ENCODE measurements at regions not wholly inside any gene's neighbourhood (a gene's known extent, or its start where the extent isn't known, plus 50 kb on each side); places are given as distances from the start of the nearest gene placed in this dataset.

DNA sequence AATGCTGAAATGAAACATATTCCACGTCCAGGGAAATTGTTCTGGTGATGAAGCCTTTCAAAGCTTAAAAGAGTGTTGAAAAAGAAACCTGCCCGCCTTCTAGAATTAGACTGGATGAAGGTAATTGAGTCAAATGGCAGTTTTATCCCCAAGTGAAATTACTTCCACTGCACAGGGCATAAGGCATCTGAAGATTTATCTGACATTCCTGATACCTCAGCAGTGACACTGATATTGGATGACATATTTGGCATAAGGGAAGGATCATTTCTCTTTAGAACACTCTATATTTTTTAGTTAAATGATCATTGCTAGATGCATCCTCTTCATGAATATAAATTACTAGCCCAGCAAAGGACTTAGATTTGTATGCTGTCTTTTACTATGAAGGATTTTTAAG is 229.6 kb upstream of the TPK1 start:
- Histone ChIP-seq H3K79me2 (ENCODE audit: insufficient read depth, low read length) (no peaks in the 10 kb centered on the region), H2AFZ (ENCODE audit: low read length) (no peak overlapping the region), H3K9me2 (ENCODE audit: low read depth, low read length) (no peaks in the 10 kb centered on the region; the same call in 1 of the 2 replicates), H3K27ac (ENCODE audit: low read depth, low read length, poor library complexity, severe bottlenecking) (no peak overlapping the region), H3K27me3 (ENCODE audit: insufficient read depth, low read length) (no peaks in the 10 kb centered on the region), H3K4me1 (ENCODE audit: insufficient read depth, low read length, severe bottlenecking) (no peaks in the 10 kb centered on the region), H3K4me2 (ENCODE audit: low read length) (no peak overlapping the region), H4K20me1 (ENCODE audit: insufficient read depth, low read length) (no peaks in the 10 kb centered on the region), H3K9ac (ENCODE audit: low read length) (no peak overlapping the region), H3K4me3 (ENCODE audit: low read depth, low read length, poor library complexity, severe bottlenecking) (no peak overlapping the region), H3F3A (ENCODE audit: insufficient read depth, low read length) (no peaks in the 10 kb centered on the region), H3K9me3 (ENCODE audit: low read length) (no peaks in the 10 kb centered on the region), H3K36me3 (ENCODE audit: insufficient read depth, low read length) (no peaks in the 10 kb centered on the region)
- TF ChIP-seq, protein P1, sequence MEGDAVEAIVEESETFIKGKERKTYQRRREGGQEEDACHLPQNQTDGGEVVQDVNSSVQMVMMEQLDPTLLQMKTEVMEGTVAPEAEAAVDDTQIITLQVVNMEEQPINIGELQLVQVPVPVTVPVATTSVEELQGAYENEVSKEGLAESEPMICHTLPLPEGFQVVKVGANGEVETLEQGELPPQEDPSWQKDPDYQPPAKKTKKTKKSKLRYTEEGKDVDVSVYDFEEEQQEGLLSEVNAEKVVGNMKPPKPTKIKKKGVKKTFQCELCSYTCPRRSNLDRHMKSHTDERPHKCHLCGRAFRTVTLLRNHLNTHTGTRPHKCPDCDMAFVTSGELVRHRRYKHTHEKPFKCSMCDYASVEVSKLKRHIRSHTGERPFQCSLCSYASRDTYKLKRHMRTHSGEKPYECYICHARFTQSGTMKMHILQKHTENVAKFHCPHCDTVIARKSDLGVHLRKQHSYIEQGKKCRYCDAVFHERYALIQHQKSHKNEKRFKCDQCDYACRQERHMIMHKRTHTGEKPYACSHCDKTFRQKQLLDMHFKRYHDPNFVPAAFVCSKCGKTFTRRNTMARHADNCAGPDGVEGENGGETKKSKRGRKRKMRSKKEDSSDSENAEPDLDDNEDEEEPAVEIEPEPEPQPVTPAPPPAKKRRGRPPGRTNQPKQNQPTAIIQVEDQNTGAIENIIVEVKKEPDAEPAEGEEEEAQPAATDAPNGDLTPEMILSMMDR (IDR thresholded peaks at IDR 0.05; ENCODE audit: low read length): no peak
- TF ChIP-seq EZH2 (IDR thresholded peaks at IDR 0.05; ENCODE audit: borderline replicate concordance, low read length): no peak

DNA sequence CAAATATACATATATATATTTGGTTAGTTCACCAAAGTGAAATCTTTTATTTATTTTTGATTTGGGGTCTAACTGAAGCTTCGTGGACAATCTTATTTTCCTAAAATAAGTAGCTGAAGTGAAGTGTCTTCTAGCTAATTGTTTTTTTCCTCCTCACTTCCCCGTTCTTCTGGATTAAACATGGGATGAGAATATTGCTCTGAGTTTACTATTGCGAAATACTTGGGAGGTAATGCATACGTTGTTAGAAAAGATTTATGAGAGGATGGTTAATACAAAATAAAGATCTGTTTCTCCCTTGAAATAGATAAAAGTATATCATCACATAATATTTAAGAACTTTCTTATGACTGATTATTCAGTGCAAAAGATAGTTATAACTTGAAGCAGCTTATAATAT is 228.3 kb upstream of the TPK1 start:
- Histone ChIP-seq H3K9me3 (ENCODE audit: low read length) (no peaks in the 10 kb centered on the region), H3K79me2 (ENCODE audit: insufficient read depth, low read length) (no peaks in the 10 kb centered on the region), H3K9me2 (ENCODE audit: low read depth, low read length) (no peaks in the 10 kb centered on the region; the same call in 1 of the 2 replicates), H3K27ac (ENCODE audit: low read depth, low read length, poor library complexity, severe bottlenecking) (no peak overlapping the region), H4K20me1 (ENCODE audit: insufficient read depth, low read length) (no peaks in the 10 kb centered on the region), H3K36me3 (ENCODE audit: insufficient read depth, low read length) (no peaks in the 10 kb centered on the region), H3K4me3 (ENCODE audit: low read depth, low read length, poor library complexity, severe bottlenecking) (no peak overlapping the region), H2AFZ (ENCODE audit: low read length) (no peak overlapping the region), H3F3A (ENCODE audit: insufficient read depth, low read length) (no peaks in the 10 kb centered on the region), H3K4me2 (ENCODE audit: low read length) (no peak overlapping the region), H3K27me3 (ENCODE audit: insufficient read depth, low read length) (no peaks in the 10 kb centered on the region), H3K9ac (ENCODE audit: low read length) (no peak overlapping the region), H3K4me1 (ENCODE audit: insufficient read depth, low read length, severe bottlenecking) (no peaks in the 10 kb centered on the region)
- no peak for TF ChIP-seq EZH2 (IDR thresholded peaks at IDR 0.05; ENCODE audit: borderline replicate concordance, low read length)
- TF ChIP-seq, protein P1 (IDR thresholded peaks at IDR 0.05; ENCODE audit: low read length): no peak

- TF ChIP-seq, protein P1 (IDR thresholded peaks at IDR 0.05; ENCODE audit: low read length): no peak
- no peak for TF ChIP-seq EZH2 (IDR thresholded peaks at IDR 0.05; ENCODE audit: borderline replicate concordance, low read length)
- Histone ChIP-seq H4K20me1 (ENCODE audit: insufficient read depth, low read length) (no peaks in the 10 kb centered on the region), H3K9me3 (ENCODE audit: low read length) (no peaks in the 10 kb centered on the region), H3F3A (ENCODE audit: insufficient read depth, low read length) (no peaks in the 10 kb centered on the region), H3K4me2 (ENCODE audit: low read length) (no peak overlapping the region), H3K36me3 (ENCODE audit: insufficient read depth, low read length) (no peaks in the 10 kb centered on the region), H3K4me3 (ENCODE audit: low read depth, low read length, poor library complexity, severe bottlenecking) (no peak overlapping the region), H3K9ac (ENCODE audit: low read length) (no peak overlapping the region), H3K4me1 (ENCODE audit: insufficient read depth, low read length, severe bottlenecking) (no peaks in the 10 kb centered on the region), H3K27me3 (ENCODE audit: insufficient read depth, low read length) (no peaks in the 10 kb centered on the region), H3K9me2 (ENCODE audit: low read depth, low read length) (no peaks in the 10 kb centered on the region), H3K27ac (ENCODE audit: low read depth, low read length, poor library complexity, severe bottlenecking) (no peak overlapping the region), H2AFZ (ENCODE audit: low read length) (no peak overlapping the region), H3K79me2 (ENCODE audit: insufficient read depth, low read length) (no peaks in the 10 kb centered on the region)
Observed at GRCh38 chr7:145053781-145054180, 217.9 kb upstream of the TPK1 start.

Measured in OCI-LY1 (cell line).